ENCODE measurements at regions not wholly inside any gene's neighbourhood (a gene's known extent, or its start where the extent isn't known, plus 50 kb on each side); places are given as distances from the start of the nearest gene placed in this dataset.
A peak's percentile ranks its signal among the peaks of the same experiment; 100 is the strongest.

GRCh38 chr6:117795234-117795633 is 111.8 kb upstream of the SLC35F1 start:
- peak; percentile 27 for TF ChIP-seq CTCF (IDR thresholded peaks at IDR 0.05)
- no peak for TF ChIP-seq POLR2AphosphoS5 (IDR thresholded peaks at IDR 0.05; ENCODE audit: low read depth, low read length)
- TF ChIP-seq, protein P1, sequence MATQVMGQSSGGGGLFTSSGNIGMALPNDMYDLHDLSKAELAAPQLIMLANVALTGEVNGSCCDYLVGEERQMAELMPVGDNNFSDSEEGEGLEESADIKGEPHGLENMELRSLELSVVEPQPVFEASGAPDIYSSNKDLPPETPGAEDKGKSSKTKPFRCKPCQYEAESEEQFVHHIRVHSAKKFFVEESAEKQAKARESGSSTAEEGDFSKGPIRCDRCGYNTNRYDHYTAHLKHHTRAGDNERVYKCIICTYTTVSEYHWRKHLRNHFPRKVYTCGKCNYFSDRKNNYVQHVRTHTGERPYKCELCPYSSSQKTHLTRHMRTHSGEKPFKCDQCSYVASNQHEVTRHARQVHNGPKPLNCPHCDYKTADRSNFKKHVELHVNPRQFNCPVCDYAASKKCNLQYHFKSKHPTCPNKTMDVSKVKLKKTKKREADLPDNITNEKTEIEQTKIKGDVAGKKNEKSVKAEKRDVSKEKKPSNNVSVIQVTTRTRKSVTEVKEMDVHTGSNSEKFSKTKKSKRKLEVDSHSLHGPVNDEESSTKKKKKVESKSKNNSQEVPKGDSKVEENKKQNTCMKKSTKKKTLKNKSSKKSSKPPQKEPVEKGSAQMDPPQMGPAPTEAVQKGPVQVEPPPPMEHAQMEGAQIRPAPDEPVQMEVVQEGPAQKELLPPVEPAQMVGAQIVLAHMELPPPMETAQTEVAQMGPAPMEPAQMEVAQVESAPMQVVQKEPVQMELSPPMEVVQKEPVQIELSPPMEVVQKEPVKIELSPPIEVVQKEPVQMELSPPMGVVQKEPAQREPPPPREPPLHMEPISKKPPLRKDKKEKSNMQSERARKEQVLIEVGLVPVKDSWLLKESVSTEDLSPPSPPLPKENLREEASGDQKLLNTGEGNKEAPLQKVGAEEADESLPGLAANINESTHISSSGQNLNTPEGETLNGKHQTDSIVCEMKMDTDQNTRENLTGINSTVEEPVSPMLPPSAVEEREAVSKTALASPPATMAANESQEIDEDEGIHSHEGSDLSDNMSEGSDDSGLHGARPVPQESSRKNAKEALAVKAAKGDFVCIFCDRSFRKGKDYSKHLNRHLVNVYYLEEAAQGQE (IDR thresholded peaks at IDR 0.05; ENCODE audit: insufficient read depth in 1 of 2, low read depth in 2 of 2, low read length in 1 of 2) = no peak
- TF ChIP-seq SIN3A (IDR thresholded peaks at IDR 0.05; ENCODE audit: borderline replicate concordance, insufficient read depth, low read depth, low read length) = no peak
- no peak for TF ChIP-seq TCF7L2 (IDR thresholded peaks at IDR 0.05; ENCODE audit: low read depth, low read length)
